WI38 (cell line): ENCODE measurements at regions not wholly inside any gene's neighbourhood (a gene's known extent, or its start where the extent isn't known, plus 50 kb on each side); places are given as distances from the start of the nearest gene placed in this dataset.

ENCODE experiments used
- H3K4me3 ChIP-seq: 2 replicates; pipeline ENCODE4 v1.5.1; 2011; ENCODE audit warnings: low read depth, mild to moderate bottlenecking, control low read depth, low read length
- TF ChIP-seq, protein P1 (sequence below): IDR thresholded peaks from 2 replicates; pipeline ENCODE4 v1.5.1; 2012; ENCODE audit warnings: low read depth, mild to moderate bottlenecking, control low read depth, low read length

DNA sequence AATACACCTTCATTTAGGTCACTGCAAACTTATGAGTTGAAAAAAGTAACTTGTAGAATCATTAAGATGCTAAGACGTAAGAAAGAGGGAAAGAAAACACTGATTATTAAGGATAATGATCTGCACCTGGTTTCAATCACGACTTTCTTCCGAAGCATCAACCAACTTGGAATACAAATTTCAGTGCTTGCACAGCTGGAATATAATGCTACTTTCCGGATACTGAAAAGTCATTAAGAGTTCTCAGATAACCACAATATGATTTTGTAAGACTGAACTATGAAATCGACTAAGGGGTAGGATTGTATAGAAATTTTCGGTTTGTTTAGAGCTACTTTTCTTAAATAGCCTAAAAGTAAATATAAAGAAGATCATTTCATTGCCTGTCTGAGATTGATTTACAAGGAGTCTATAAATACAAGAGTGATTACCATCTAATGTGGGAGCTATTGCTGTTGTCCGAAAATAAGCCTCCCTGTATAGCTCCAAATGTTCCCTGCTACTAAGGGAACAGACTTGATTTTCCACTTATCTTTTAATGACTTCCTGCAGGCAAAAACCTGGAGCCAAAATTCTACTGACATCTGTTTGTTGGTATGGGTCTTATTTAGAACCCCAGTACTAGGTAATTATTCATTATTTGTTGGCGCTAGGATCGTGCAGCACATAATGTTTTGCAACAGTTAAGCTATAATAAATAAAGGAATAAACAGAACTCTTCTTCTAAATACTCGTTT, 673.3 kb downstream of the KCNT2 start:
- TF ChIP-seq, protein P1, sequence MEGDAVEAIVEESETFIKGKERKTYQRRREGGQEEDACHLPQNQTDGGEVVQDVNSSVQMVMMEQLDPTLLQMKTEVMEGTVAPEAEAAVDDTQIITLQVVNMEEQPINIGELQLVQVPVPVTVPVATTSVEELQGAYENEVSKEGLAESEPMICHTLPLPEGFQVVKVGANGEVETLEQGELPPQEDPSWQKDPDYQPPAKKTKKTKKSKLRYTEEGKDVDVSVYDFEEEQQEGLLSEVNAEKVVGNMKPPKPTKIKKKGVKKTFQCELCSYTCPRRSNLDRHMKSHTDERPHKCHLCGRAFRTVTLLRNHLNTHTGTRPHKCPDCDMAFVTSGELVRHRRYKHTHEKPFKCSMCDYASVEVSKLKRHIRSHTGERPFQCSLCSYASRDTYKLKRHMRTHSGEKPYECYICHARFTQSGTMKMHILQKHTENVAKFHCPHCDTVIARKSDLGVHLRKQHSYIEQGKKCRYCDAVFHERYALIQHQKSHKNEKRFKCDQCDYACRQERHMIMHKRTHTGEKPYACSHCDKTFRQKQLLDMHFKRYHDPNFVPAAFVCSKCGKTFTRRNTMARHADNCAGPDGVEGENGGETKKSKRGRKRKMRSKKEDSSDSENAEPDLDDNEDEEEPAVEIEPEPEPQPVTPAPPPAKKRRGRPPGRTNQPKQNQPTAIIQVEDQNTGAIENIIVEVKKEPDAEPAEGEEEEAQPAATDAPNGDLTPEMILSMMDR: no peak
- no peak overlapping the region for H3K4me3 ChIP-seq

DNA sequence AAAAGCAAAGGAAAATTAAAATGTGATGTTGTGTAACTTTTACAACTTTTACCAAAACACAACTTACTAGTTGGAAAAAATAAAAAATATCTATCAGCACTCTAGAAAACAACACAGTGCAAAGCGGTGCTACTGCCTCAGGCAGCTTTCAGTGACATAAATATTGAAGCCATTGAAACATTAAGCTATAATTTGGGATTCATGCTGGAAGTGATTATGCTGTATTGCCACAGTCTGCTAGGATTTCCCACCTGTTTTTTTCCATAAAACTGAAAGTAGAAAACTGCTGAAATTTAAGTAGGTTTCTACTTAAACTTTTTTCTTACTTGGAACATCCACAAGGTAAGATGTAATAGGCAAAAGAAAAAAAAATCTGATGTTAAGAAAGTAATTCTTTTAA, 674.4 kb downstream of the KCNT2 start:
- TF ChIP-seq, protein P1: no peak
- H3K4me3 ChIP-seq: no peak overlapping the region

DNA sequence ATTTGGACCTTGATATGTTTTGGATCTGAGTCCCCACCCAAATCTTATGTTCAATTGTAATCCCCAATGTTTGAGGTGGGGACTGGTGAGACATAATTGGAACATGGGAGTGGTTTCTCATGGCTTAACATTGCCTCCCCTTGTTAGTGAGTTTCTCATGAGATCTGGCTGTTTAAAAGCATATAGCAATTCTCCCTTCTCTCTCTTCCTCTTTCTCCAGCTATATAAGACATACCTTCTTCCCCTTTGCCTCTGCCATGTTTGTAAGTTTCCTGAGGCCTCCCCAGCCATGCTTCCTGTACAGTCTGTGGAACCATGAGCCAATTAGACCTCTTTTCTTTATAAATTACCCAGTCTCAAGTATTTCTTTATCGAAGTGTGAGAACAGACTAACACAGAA, 692.4 kb downstream of the KCNT2 start:
- TF ChIP-seq, protein P1: no peak
- H3K4me3 ChIP-seq: no peak overlapping the region

DNA sequence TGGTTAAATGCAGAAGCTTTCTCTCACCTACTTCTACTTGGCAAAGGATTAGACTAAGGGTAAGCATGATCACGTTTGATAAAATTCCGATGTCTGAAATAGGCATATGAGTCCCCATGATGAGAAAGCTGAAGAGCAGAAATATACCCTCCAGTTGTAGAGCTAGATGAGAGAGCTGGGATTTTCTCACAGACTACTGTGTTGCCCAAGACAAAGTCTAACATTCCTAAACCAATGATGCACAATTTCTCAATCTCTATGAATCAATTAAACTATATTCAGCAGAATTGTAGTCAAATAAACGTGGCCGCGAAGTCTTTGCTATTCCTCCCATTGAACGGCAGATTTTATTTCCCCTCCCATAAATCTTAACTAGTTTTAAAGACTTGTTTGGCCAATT, 699.2 kb downstream of the KCNT2 start:
- H3K4me3 ChIP-seq: no peak overlapping the region
- TF ChIP-seq, protein P1: no peak

DNA sequence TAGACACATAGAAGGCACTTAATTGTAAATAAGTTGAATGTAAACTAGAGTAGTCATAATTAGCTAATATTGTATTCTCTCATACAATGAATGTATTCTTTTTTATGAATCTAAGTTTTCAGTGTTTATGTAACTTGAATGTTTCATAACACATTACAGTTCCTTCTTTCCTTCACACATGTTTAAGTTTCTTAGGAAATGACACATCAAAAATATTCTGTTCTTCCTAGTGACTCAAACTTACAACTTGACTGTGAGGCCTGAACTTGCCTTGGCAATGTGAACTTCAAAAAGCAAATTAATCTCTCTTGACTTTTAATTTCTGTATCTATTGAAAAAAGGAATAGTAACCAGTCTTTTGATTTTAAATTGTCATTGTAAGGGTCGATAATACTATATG, 700.1 kb downstream of the KCNT2 start:
- TF ChIP-seq, protein P1: no peak
- H3K4me3 ChIP-seq: no peak overlapping the region

DNA sequence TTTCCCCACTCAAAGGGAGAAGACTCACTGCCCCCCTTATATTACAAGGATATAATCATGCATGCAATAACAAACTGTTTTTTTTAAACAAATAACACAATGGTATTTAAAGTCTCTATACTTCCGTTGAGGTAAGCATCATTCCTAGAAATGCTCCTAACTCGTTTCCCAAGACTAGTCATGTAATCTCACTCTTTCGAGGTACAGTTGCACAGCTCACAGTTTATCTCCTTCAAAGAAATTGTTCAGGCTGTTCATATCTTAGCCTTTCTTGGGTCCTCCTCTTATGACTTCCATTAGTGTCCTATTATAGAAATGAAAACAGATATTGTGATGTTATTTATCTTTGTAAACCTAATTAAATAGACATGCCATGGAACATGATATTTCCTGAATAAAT, 705.0 kb downstream of the KCNT2 start:
- TF ChIP-seq, protein P1: no peak
- H3K4me3 ChIP-seq: no peak overlapping the region

DNA sequence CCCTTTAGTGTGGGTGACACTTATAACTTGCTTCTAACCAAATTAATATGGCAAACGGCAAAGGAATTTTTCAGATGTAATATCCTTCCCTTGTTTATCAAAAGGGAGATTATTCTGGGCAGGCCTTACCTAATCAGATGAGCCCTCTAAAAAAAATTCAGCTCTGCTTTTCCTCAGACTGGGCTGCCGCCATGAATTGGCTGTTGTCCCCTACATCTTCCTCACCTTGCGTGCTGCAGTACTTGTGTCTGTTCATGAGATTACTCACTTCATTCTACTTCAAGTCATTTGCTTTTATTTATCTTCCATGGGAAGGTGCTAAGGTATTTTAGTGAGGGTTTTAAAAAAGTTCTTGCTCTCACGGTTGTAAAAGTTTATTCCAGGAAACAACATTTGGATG, 705.5 kb downstream of the KCNT2 start:
- TF ChIP-seq, protein P1: no peak
- no peak overlapping the region for H3K4me3 ChIP-seq
